ENCODE measurements at regions not wholly inside any gene's neighbourhood (a gene's known extent, or its start where the extent isn't known, plus 50 kb on each side); places are given as distances from the start of the nearest gene placed in this dataset.

GRCh38 chr12:25681580-25681979 is 128.5 kb upstream of the LMNTD1 start:
- H3K27ac Mint-ChIP-seq (ENCODE audit: unreplicated experiment) = no peak overlapping the region
- POLR2A ChIA-PET = no interaction called here
- H3K9me3 Mint-ChIP-seq (ENCODE audit: unreplicated experiment) = no peaks in the 10 kb centered on the region
- H3K9me3 ChIP-seq = no peaks in the 10 kb centered on the region
- H3K4me1 Mint-ChIP-seq (ENCODE audit: low read depth, unreplicated experiment) = no peaks in the 10 kb centered on the region
- H3K36me3 ChIP-seq (ENCODE audit: control insufficient read depth, insufficient read depth, low read length) = no peaks in the 10 kb centered on the region
- H3K4me1 ChIP-seq = peaks cover 2% of the 10 kb centered on the region
- H3K36me3 Mint-ChIP-seq (ENCODE audit: insufficient read depth, unreplicated experiment) = no peaks in the 10 kb centered on the region
- no peaks in the 10 kb centered on the region for H3K27me3 Mint-ChIP-seq (ENCODE audit: insufficient read depth, unreplicated experiment)
- intact Hi-C loops (cut with micrococcal nuclease; ENCODE audit: unreplicated experiment) = no loop called here
- H3K4me3 Mint-ChIP-seq (ENCODE audit: unreplicated experiment) = no peak overlapping the region
- no peaks in the 10 kb centered on the region for H3K27me3 ChIP-seq (replicated peaks; ENCODE audit: control insufficient read depth, insufficient read depth, low read length)
- BruUV-seq (replicated peaks) = no TSS peak
- H3K4me3 ChIP-seq (ENCODE audit: low read depth, low read length) = no peak overlapping the region
- CTCF ChIA-PET = no interaction called here
- TF ChIP-seq, protein P1, sequence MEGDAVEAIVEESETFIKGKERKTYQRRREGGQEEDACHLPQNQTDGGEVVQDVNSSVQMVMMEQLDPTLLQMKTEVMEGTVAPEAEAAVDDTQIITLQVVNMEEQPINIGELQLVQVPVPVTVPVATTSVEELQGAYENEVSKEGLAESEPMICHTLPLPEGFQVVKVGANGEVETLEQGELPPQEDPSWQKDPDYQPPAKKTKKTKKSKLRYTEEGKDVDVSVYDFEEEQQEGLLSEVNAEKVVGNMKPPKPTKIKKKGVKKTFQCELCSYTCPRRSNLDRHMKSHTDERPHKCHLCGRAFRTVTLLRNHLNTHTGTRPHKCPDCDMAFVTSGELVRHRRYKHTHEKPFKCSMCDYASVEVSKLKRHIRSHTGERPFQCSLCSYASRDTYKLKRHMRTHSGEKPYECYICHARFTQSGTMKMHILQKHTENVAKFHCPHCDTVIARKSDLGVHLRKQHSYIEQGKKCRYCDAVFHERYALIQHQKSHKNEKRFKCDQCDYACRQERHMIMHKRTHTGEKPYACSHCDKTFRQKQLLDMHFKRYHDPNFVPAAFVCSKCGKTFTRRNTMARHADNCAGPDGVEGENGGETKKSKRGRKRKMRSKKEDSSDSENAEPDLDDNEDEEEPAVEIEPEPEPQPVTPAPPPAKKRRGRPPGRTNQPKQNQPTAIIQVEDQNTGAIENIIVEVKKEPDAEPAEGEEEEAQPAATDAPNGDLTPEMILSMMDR (IDR thresholded peaks at IDR 0.05; ENCODE audit: insufficient read depth in 1 of 2, low read depth in 1 of 2, low read length in 1 of 2, severe bottlenecking in 1 of 2, unreplicated experiment in 1 of 2) = no peak
- no peak for DNase-seq

DNA sequence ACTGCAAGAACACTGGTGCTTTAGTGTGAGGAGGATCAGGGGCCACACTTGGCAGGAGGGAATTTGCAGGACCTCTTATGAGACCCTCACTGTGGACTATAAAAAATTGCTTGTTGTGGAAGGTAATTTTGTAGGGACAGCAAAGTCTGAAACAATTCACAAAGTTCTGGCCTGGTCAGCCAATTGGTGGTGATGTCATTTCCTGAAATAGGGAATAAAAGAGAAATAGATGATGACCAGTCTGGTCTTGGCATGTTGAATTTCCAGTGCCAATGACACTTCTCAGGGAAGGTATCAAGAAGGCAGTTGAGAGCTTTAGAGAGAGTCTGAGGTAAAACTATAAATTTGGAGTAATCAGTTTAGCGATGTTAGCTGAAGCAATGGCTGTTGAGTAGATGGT is 129.3 kb upstream of the LMNTD1 start:
- H3K36me3 ChIP-seq (ENCODE audit: control insufficient read depth, insufficient read depth, low read length) = no peaks in the 10 kb centered on the region
- no peaks in the 10 kb centered on the region for H3K27me3 ChIP-seq (replicated peaks; ENCODE audit: control insufficient read depth, insufficient read depth, low read length)
- POLR2A ChIA-PET = no interaction called here
- no TSS peak for BruUV-seq (replicated peaks)
- CTCF ChIA-PET = no interaction called here
- no peak overlapping the region for H3K4me3 ChIP-seq (ENCODE audit: low read depth, low read length)
- Mint-ChIP-seq H3K4me3 (ENCODE audit: unreplicated experiment) (no peak overlapping the region), H3K27ac (ENCODE audit: unreplicated experiment) (no peak overlapping the region), H3K4me1 (ENCODE audit: low read depth, unreplicated experiment) (peaks cover under 1% of the 10 kb centered on the region), H3K9me3 (ENCODE audit: unreplicated experiment) (peaks cover 6% of the 10 kb centered on the region), H3K27me3 (ENCODE audit: insufficient read depth, unreplicated experiment) (no peaks in the 10 kb centered on the region), H3K36me3 (ENCODE audit: insufficient read depth, unreplicated experiment) (no peaks in the 10 kb centered on the region)
- no peaks in the 10 kb centered on the region; the same call in 1 of the 2 replicates for H3K4me1 ChIP-seq
- DNase-seq = no peak
- no peaks in the 10 kb centered on the region for H3K9me3 ChIP-seq
- intact Hi-C loops (cut with micrococcal nuclease; ENCODE audit: unreplicated experiment) = no loop called here
- TF ChIP-seq, protein P1 (IDR thresholded peaks at IDR 0.05; ENCODE audit: insufficient read depth in 1 of 2, low read depth in 1 of 2, low read length in 1 of 2, severe bottlenecking in 1 of 2, unreplicated experiment in 1 of 2) = no peak

DNA sequence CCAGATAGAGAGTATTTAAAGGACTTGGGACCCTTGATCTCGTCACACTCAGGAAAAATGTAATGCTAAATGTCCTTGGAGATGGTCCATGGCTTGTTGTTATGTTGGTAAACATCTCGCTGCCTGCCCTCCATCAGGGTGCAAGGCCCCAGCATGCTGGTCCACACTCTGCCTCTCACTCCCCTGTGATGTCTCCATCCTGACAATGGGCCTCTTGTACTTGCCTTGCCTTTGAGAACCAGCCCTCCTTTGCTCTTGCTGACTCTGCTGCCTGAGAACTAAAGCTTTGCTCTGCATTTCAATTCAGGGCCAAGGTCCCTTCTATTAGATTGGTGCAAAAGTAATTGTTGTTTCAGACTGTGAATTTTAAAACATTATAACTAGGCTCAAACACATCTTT is 131.0 kb upstream of the LMNTD1 start:
- Histone ChIP-seq H3K27me3 (replicated peaks; ENCODE audit: control insufficient read depth, insufficient read depth, low read length) (no peaks in the 10 kb centered on the region), H3K4me3 (ENCODE audit: low read depth, low read length) (no peak overlapping the region), H3K9me3 (no peaks in the 10 kb centered on the region), H3K4me1 (no peaks in the 10 kb centered on the region; the same call in 1 of the 2 replicates), H3K36me3 (ENCODE audit: control insufficient read depth, insufficient read depth, low read length) (no peaks in the 10 kb centered on the region)
- Mint-ChIP-seq H3K27me3 (ENCODE audit: insufficient read depth, unreplicated experiment) (no peaks in the 10 kb centered on the region), H3K4me3 (ENCODE audit: unreplicated experiment) (no peak overlapping the region), H3K27ac (ENCODE audit: unreplicated experiment) (no peak overlapping the region), H3K9me3 (ENCODE audit: unreplicated experiment) (peaks cover 9% of the 10 kb centered on the region), H3K36me3 (ENCODE audit: insufficient read depth, unreplicated experiment) (no peaks in the 10 kb centered on the region), H3K4me1 (ENCODE audit: low read depth, unreplicated experiment) (peaks cover 9% of the 10 kb centered on the region)
- ChIA-PET POLR2A (no interaction called here), CTCF (no interaction called here)
- no peak for DNase-seq
- intact Hi-C loops (cut with micrococcal nuclease; ENCODE audit: unreplicated experiment) = no loop called here
- BruUV-seq (replicated peaks) = no TSS peak
- TF ChIP-seq, protein P1 (IDR thresholded peaks at IDR 0.05; ENCODE audit: insufficient read depth in 1 of 2, low read depth in 1 of 2, low read length in 1 of 2, severe bottlenecking in 1 of 2, unreplicated experiment in 1 of 2) = no peak
